Inflammatory macrophage (primary cell): ENCODE measurements at regions not wholly inside any gene's neighbourhood (a gene's known extent, or its start where the extent isn't known, plus 50 kb on each side); places are given as distances from the start of the nearest gene placed in this dataset.

Experiments
- DNase-seq, 2 donors: peaks; one replicate each; pipeline ENCODE4 v3.0.0-alpha.2; 2020 to 2022

- DNase-seq = no peak
Observed at GRCh38 chr15:77786181-77786890, 153.6 kb upstream of the LINGO1 start.

GRCh38 chr15:77784361-77785292 lies 151.9 kb upstream of the LINGO1 start:
- peak; percentile 18 to 39 for DNase-seq

GRCh38 chr15:77783636-77784035 lies 150.9 kb upstream of the LINGO1 start:
- no peak for DNase-seq

- no peak for DNase-seq
Observed at GRCh38 chr15:77782691-77783090, 150.0 kb upstream of the LINGO1 start.

GRCh38 chr15:77781946-77782240 lies 149.2 kb upstream of the LINGO1 start:
- DNase-seq = no peak

- DNase-seq = no peak
Observed at GRCh38 chr15:77781151-77781945, 148.6 kb upstream of the LINGO1 start.

GRCh38 chr15:77778802-77779201 lies 146.1 kb upstream of the LINGO1 start:
- no peak for DNase-seq

- no peak for DNase-seq
Observed at GRCh38 chr15:77775837-77776236, 143.1 kb upstream of the LINGO1 start.

GRCh38 chr15:77775373-77775772 lies 142.7 kb upstream of the LINGO1 start:
- no peak for DNase-seq

GRCh38 chr15:77774350-77774749 lies 141.6 kb upstream of the LINGO1 start:
- DNase-seq = no peak

GRCh38 chr15:77773903-77774302 lies 141.2 kb upstream of the LINGO1 start:
- DNase-seq = no peak

- no peak for DNase-seq
Observed at GRCh38 chr15:77772641-77773402, 140.1 kb upstream of the LINGO1 start.

GRCh38 chr15:77771616-77772015 lies 138.9 kb upstream of the LINGO1 start:
- DNase-seq = no peak

GRCh38 chr15:77769700-77770099 lies 137.0 kb upstream of the LINGO1 start:
- no peak for DNase-seq

GRCh38 chr15:77768521-77769078 lies 135.9 kb upstream of the LINGO1 start:
- no peak for DNase-seq

- DNase-seq = no peak
Observed at GRCh38 chr15:77768107-77768506, 135.4 kb upstream of the LINGO1 start.

- no peak for DNase-seq
Observed at GRCh38 chr15:77764095-77764494, 131.4 kb upstream of the LINGO1 start.

- no peak for DNase-seq
Observed at GRCh38 chr15:77762747-77763355, 130.1 kb upstream of the LINGO1 start.

- no peak for DNase-seq
Observed at GRCh38 chr15:77759896-77760592, 127.3 kb upstream of the LINGO1 start.

GRCh38 chr15:77753939-77754338 lies 121.2 kb upstream of the LINGO1 start:
- DNase-seq = no peak

GRCh38 chr15:77753281-77753873 lies 120.7 kb upstream of the LINGO1 start:
- peak in 1 of 2 donors; percentile 6 for DNase-seq
